TTC549 (cell line): ENCODE measurements at regions not wholly inside any gene's neighbourhood (a gene's known extent, or its start where the extent isn't known, plus 50 kb on each side); places are given as distances from the start of the nearest gene placed in this dataset.

ENCODE experiments used
- FAIRE-seq: peaks from 2 replicates; lab custom pipeline; 2012; peaks lifted over from hg19 to GRCh38; lab: Jason Lieb, UNC

GRCh38 chr2:64829525-64829924 is 159.7 kb upstream of the SLC1A4 start:
- no peak for FAIRE-seq

- FAIRE-seq: no peak
These were observed 157.8 kb upstream of the SLC1A4 start for GRCh38 chr2:64831134-64831976.

- no peak for FAIRE-seq
These were observed 157.2 kb upstream of the SLC1A4 start for GRCh38 chr2:64831977-64832328.

GRCh38 chr2:64832936-64833335 is 156.3 kb upstream of the SLC1A4 start:
- no peak for FAIRE-seq

- no peak for FAIRE-seq
These were observed 152.6 kb upstream of the SLC1A4 start for GRCh38 chr2:64836566-64836965.

GRCh38 chr2:64837116-64837731 is 152.0 kb upstream of the SLC1A4 start:
- no peak for FAIRE-seq

- FAIRE-seq: no peak
These were observed 151.1 kb upstream of the SLC1A4 start for GRCh38 chr2:64837925-64838641.

GRCh38 chr2:64838817-64839216 is 150.4 kb upstream of the SLC1A4 start:
- no peak for FAIRE-seq

- FAIRE-seq: no peak
These were observed 149.4 kb upstream of the SLC1A4 start for GRCh38 chr2:64839844-64840243.

- FAIRE-seq: no peak
These were observed 148.7 kb upstream of the SLC1A4 start for GRCh38 chr2:64840426-64840881.

GRCh38 chr2:64841461-64841860 is 147.7 kb upstream of the SLC1A4 start:
- FAIRE-seq: no peak

GRCh38 chr2:64842030-64842429 is 147.2 kb upstream of the SLC1A4 start:
- FAIRE-seq: no peak

- FAIRE-seq: no peak
These were observed 145.1 kb upstream of the SLC1A4 start for GRCh38 chr2:64844087-64844486.

- FAIRE-seq: no peak
These were observed 143.8 kb upstream of the SLC1A4 start for GRCh38 chr2:64845273-64845905.

- FAIRE-seq: no peak
These were observed 143.0 kb upstream of the SLC1A4 start for GRCh38 chr2:64846177-64846576.

- no peak for FAIRE-seq
These were observed 141.3 kb upstream of the SLC1A4 start for GRCh38 chr2:64847930-64848329.

GRCh38 chr2:64848363-64848762 is 140.8 kb upstream of the SLC1A4 start:
- FAIRE-seq: no peak

GRCh38 chr2:64848945-64849344 is 140.3 kb upstream of the SLC1A4 start:
- no peak for FAIRE-seq

- no peak for FAIRE-seq
These were observed 138.6 kb upstream of the SLC1A4 start for GRCh38 chr2:64850642-64851041.

- FAIRE-seq: no peak
These were observed 136.4 kb upstream of the SLC1A4 start for GRCh38 chr2:64852771-64853241.

GRCh38 chr2:64853306-64853705 is 135.9 kb upstream of the SLC1A4 start:
- no peak for FAIRE-seq

- no peak for FAIRE-seq
These were observed 135.3 kb upstream of the SLC1A4 start for GRCh38 chr2:64853894-64854293.
